ENCODE measurements at regions not wholly inside any gene's neighbourhood (a gene's known extent, or its start where the extent isn't known, plus 50 kb on each side); places are given as distances from the start of the nearest gene placed in this dataset.

DNA sequence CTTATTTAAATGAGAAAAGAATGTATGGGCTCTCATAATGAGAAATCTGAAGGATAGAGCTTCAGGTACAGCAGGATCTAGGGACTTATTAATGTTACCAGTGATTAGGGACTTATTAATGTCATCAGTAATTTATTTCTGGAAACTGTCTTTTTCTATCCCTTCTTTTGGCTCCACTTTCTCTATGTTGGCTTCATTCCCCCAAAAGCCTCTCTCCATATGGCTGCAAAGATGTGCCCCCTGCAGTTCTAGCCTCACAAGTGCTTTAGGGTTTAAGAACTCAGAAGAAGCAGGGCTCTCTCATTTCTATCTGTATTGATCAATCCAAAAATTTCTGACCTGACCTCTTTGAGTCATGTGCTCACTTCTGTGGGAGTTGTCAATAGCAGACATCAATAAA is 480.9 kb downstream of the TXNL1 start (continued):
- TF ChIP-seq GABPA (IDR thresholded peaks at IDR 0.05; ENCODE audit: low read depth) (no peak), JUND (IDR thresholded peaks at IDR 0.05; ENCODE audit: low read depth, low read length) (no peak), CHD1 (IDR thresholded peaks at IDR 0.05; ENCODE audit: low read depth, low read length) (no peak)
- TF ChIP-seq, protein P1, sequence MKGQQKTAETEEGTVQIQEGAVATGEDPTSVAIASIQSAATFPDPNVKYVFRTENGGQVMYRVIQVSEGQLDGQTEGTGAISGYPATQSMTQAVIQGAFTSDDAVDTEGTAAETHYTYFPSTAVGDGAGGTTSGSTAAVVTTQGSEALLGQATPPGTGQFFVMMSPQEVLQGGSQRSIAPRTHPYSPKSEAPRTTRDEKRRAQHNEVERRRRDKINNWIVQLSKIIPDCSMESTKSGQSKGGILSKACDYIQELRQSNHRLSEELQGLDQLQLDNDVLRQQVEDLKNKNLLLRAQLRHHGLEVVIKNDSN (IDR thresholded peaks at IDR 0.05; ENCODE audit: borderline replicate concordance, extremely low read length, insufficient read depth, low read depth, low read length): no peak
- TF ChIP-seq, protein P2, sequence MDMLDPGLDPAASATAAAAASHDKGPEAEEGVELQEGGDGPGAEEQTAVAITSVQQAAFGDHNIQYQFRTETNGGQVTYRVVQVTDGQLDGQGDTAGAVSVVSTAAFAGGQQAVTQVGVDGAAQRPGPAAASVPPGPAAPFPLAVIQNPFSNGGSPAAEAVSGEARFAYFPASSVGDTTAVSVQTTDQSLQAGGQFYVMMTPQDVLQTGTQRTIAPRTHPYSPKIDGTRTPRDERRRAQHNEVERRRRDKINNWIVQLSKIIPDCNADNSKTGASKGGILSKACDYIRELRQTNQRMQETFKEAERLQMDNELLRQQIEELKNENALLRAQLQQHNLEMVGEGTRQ (IDR thresholded peaks at IDR 0.05; ENCODE audit: borderline replicate concordance, low read depth, low read length): no peak

DNA sequence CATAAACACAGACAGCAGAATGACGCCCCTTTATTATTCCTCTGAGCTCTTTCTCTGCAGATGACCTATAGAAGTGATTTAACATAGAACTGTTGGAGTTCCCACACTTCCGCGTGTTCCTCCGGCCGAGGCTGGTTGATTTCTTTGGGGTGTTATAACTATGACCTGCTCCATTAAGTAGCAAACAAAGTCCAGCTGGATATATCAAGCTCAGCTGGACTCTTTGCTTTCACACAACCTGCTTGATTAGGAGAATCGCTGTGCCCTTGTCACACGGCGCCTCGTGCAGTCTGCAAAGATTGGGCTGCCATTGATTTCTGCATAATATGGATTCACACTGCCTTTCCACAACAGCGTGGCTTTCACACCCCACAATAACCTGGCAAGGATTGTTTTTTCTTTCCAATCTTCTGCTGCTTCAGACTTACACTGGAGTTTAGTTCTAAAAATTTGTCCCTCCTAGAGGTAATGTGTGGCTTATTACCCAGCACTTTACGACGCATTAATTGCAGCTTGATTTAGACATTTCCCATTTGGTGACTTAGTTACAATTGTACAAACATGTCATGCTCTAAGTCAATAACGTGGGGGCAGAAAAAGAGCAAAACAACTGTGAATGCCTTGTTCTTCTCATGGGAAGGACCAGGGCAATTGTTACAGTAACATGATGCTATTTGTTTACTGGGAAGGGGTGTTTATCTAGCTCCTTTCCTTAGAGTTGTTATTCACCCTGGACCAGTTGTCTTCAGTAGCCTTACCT is 485.7 kb downstream of the TXNL1 start:
- no peaks in the 10 kb centered on the region for H3K9me3 ChIP-seq (replicated peaks; ENCODE audit: control insufficient read depth, insufficient read depth, low read length)
- no peak overlapping the region for H3K9ac ChIP-seq (ENCODE audit: control insufficient read depth, insufficient read depth, low read length)
- H3K4me1 ChIP-seq (ENCODE audit: control insufficient read depth, insufficient read depth, low read length): no peaks in the 10 kb centered on the region
- WGBS (ENCODE audit: insufficient coverage, insufficient replicate concordance, low lambda C conversion rate, missing lambda C conversion rate): 53% methylated on average over 13 of the region's 13 CpGs
- no peak for DNase-seq (ENCODE audit: low read depth, low spot score)
- ATAC-seq: no peak
- ChIA-PET CTCF (interaction anchor here (0.5 kb wide), 1 partner anchor 9 kb away, joined by 3 read pairs; no protein-coding TSS in a partner anchor), POLR2A (no interaction called here), SMC1A (ENCODE audit: uncharacterized antibody, unreplicated experiment) (no interaction called here), RAD21 (ENCODE audit: unreplicated experiment) (no interaction called here)
- H3K27ac ChIP-seq (ENCODE audit: control insufficient read depth, insufficient read depth): no peak overlapping the region
- FAIRE-seq: no peak
- no peaks in the 10 kb centered on the region for H3K79me2 ChIP-seq (ENCODE audit: control insufficient read depth, insufficient read depth, low read length)
- H3K4me3 ChIP-seq: no peak overlapping the region
- no peaks in the 10 kb centered on the region for H4K20me1 ChIP-seq (ENCODE audit: control insufficient read depth, insufficient read depth)
- no peak overlapping the region for H3K4me2 ChIP-seq (ENCODE audit: control insufficient read depth, insufficient read depth)
- no TSS peak for BruUV-seq (replicated peaks)
- no peaks in the 10 kb centered on the region for H3K27me3 ChIP-seq (replicated peaks in 1 of 2; ENCODE audit: control insufficient read depth in 2 of 2, insufficient read depth in 2 of 2, low read length in 1 of 2)
- TF ChIP-seq, protein P3, sequence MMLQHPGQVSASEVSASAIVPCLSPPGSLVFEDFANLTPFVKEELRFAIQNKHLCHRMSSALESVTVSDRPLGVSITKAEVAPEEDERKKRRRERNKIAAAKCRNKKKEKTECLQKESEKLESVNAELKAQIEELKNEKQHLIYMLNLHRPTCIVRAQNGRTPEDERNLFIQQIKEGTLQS (IDR thresholded peaks at IDR 0.05; ENCODE audit: borderline replicate concordance, extremely low read depth, low read depth, low read length): no peak
- TF ChIP-seq, protein P4, sequence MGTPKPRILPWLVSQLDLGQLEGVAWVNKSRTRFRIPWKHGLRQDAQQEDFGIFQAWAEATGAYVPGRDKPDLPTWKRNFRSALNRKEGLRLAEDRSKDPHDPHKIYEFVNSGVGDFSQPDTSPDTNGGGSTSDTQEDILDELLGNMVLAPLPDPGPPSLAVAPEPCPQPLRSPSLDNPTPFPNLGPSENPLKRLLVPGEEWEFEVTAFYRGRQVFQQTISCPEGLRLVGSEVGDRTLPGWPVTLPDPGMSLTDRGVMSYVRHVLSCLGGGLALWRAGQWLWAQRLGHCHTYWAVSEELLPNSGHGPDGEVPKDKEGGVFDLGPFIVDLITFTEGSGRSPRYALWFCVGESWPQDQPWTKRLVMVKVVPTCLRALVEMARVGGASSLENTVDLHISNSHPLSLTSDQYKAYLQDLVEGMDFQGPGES (IDR thresholded peaks at IDR 0.05): no peak
- no peak for TF ChIP-seq GABPA (IDR thresholded peaks at IDR 0.05; ENCODE audit: low read depth)
- no peak overlapping the region for H2AFZ ChIP-seq (ENCODE audit: control insufficient read depth, low read depth, low read length)
- in situ Hi-C loops (cut with MboI) (no loop called here), intact Hi-C loops (cut with micrococcal nuclease; ENCODE audit: unreplicated experiment) (no loop called here)
- H3K36me3 ChIP-seq (ENCODE audit: control insufficient read depth in 2 of 2, insufficient read depth in 2 of 2, low read length in 1 of 2): no peaks in the 10 kb centered on the region
